Muscle layer of colon (tissue), 2 donors: ENCODE measurements at regions not wholly inside any gene's neighbourhood (a gene's known extent, or its start where the extent isn't known, plus 50 kb on each side); places are given as distances from the start of the nearest gene placed in this dataset.

Experiments used
- H3K27ac ChIP-seq: one replicate; pipeline ENCODE4 v1.7.0; 2013; ENCODE audit warnings: low read depth, mild to moderate bottlenecking, low read length, moderate library complexity
- H3K27me3 ChIP-seq, 2 donors: one replicate each; pipeline ENCODE4 v1.7.0; 2013; ENCODE audit warnings: low read length in 2 of 2, mild to moderate bottlenecking in 2 of 2; ENCODE audit not compliant: insufficient read depth in 2 of 2, control insufficient read depth in 1 of 2
- H3K36me3 ChIP-seq: one replicate; pipeline ENCODE4 v1.7.0; 2013; ENCODE audit warnings: mild to moderate bottlenecking, low read length; ENCODE audit not compliant: insufficient read depth
- H3K4me1 ChIP-seq: one replicate; pipeline ENCODE4 v1.7.0; 2013; ENCODE audit warnings: mild to moderate bottlenecking, low read length; ENCODE audit not compliant: insufficient read depth
- H3K4me3 ChIP-seq, 2 donors: one replicate each; pipeline ENCODE4 v1.7.0; 2013; ENCODE audit warnings: low read length in 2 of 2, low read depth in 1 of 2, mild to moderate bottlenecking in 1 of 2, moderate library complexity in 1 of 2
- H3K9ac ChIP-seq: one replicate; pipeline ENCODE4 v1.7.0; 2013; ENCODE audit warnings: low read length
- H3K9me3 ChIP-seq: one replicate; pipeline ENCODE4 v1.7.0; 2013; ENCODE audit warnings: mild to moderate bottlenecking, low read length
- donor health status: abdominal sarcoma.
- donor health status: Adenocarcinoma of cecum.

GRCh38 chr12:83414981-83415380 is 728.3 kb downstream of the TMTC2 start:
- H3K4me1 ChIP-seq, result no peaks in the 10 kb centered on the region
- H3K27ac ChIP-seq, result no peak overlapping the region
- no peaks in the 10 kb centered on the region for H3K9me3 ChIP-seq
- no peak overlapping the region for H3K9ac ChIP-seq
- H3K36me3 ChIP-seq, result no peaks in the 10 kb centered on the region
- H3K4me3 ChIP-seq, result no peak overlapping the region
- no peaks in the 10 kb centered on the region for H3K27me3 ChIP-seq

DNA sequence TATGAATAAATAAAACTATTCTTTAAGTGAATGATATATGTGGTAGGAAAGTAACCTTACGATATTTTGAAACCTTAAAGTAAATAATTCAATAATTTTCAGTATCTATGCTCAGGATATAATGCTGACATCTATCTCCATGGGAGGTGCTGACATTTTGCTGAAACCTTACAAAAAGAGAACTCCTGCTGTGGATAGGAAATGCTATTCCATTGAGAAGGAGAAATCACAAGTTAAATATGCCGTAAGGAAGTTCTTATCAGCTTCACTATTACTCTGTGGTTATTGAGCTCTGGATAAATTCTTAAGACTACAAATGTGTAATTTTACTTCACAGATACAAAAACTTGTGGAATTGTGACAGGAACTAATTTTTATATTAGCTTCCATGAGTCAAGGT is 722.1 kb downstream of the TMTC2 start:
- Histone ChIP-seq H3K36me3 (no peaks in the 10 kb centered on the region), H3K4me1 (no peaks in the 10 kb centered on the region), H3K4me3 (no peak overlapping the region), H3K9me3 (no peaks in the 10 kb centered on the region), H3K9ac (no peak overlapping the region), H3K27me3 (no peaks in the 10 kb centered on the region), H3K27ac (no peak overlapping the region)

DNA sequence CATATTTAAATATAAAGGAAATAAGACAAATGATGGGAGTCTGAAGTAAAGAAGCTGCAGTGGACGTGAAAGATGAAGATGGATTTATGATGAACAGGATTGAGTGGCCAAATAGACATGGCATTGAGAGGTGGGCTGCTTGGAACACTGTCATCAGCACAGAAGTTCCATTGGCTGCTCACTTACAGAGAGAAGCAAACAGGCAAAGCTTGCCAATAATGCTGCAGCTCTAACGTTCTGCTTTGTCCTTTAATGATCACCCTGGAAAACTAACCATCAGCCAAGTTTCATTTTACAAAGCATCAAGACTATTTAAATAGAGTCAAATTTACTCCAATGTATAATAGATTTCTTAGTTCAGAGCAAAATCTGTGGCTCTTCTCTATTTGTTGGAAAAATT is 721.4 kb downstream of the TMTC2 start:
- no peak overlapping the region for H3K4me3 ChIP-seq
- no peaks in the 10 kb centered on the region for H3K27me3 ChIP-seq
- H3K36me3 ChIP-seq, result no peaks in the 10 kb centered on the region

GRCh38 chr12:83404521-83404920 is 717.8 kb downstream of the TMTC2 start:
- Histone ChIP-seq H3K4me3 (no peak overlapping the region), H3K4me1 (no peaks in the 10 kb centered on the region), H3K36me3 (no peaks in the 10 kb centered on the region), H3K27ac (no peak overlapping the region), H3K27me3 (no peaks in the 10 kb centered on the region), H3K9ac (no peak overlapping the region), H3K9me3 (no peaks in the 10 kb centered on the region)

More for the DNA sequence above, 721.4 kb downstream of the TMTC2 start:
- no peaks in the 10 kb centered on the region for H3K4me1 ChIP-seq
- no peak overlapping the region for H3K27ac ChIP-seq
- H3K9me3 ChIP-seq, result no peaks in the 10 kb centered on the region
- H3K9ac ChIP-seq, result no peak overlapping the region

DNA sequence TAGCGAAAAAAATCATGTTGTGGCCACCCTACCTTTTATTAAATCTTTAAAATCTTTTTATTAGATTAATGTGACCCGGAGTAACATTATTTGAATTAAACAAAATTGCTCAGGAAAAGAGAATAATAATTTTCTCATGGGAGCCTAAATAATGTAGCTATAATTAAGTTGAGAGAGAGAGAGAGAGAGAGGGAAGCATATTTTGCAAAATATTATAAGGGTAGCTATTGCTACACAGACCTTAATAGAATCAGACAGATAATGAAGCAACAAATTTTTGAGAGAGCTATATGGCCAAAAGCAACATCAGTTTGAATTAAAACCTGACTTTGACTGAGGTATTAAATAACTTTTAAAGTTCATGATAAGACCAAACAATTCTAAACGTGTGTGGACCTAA is 703.5 kb downstream of the TMTC2 start:
- Histone ChIP-seq H3K4me1 (no peaks in the 10 kb centered on the region), H3K36me3 (no peaks in the 10 kb centered on the region), H3K27ac (no peak overlapping the region), H3K4me3 (no peak overlapping the region), H3K27me3 (no peaks in the 10 kb centered on the region), H3K9me3 (no peaks in the 10 kb centered on the region), H3K9ac (no peak overlapping the region)

DNA sequence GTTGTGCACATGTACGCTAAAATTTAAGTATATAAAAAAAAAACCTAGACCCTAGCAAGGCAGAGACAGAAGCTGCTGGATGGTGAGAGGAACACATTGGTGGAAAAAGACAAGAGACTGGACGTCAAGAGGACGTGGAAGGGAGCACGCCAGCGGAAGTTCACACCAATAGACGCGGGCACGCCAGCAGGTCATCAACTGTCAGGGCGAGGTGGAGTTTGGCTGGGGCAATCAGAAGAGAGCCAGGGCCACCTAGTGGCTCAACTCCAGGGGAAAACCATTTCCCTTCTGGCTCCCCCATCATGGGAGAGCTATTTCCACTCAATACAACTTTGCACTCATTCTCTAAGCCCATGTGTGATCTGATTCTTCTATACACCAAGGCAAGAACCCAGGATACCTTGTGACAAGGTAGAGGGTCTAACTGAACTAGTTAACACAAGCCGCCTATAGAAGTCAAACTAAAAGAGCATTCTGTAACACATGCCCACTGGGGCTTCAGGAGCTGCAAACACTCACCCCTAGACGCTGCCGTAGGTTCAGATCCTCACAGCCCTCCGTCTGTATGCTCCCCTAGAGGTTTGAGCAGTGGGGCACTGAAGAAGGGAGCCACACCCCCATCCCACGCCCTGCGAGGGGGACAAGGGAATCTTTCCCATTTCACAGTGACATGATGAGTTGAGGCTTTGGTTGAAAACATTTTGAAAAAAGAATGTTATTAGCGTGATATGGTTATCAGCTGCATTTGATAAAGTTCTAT is 702.7 kb downstream of the TMTC2 start:
- Histone ChIP-seq H3K27ac (no peak overlapping the region), H3K4me3 (no peak overlapping the region), H3K9ac (no peak overlapping the region), H3K27me3 (no peaks in the 10 kb centered on the region), H3K36me3 (no peaks in the 10 kb centered on the region), H3K9me3 (no peaks in the 10 kb centered on the region), H3K4me1 (no peaks in the 10 kb centered on the region)

- no peaks in the 10 kb centered on the region for H3K4me1 ChIP-seq
- no peaks in the 10 kb centered on the region for H3K9me3 ChIP-seq
- H3K4me3 ChIP-seq, result no peak overlapping the region
- H3K36me3 ChIP-seq, result no peaks in the 10 kb centered on the region
- no peaks in the 10 kb centered on the region for H3K27me3 ChIP-seq
- H3K9ac ChIP-seq, result no peak overlapping the region
- H3K27ac ChIP-seq, result no peak overlapping the region
These were observed 701.8 kb downstream of the TMTC2 start for GRCh38 chr12:83388551-83388950.

GRCh38 chr12:83386527-83387264 is 700.0 kb downstream of the TMTC2 start:
- H3K9me3 ChIP-seq, result no peaks in the 10 kb centered on the region
- H3K27ac ChIP-seq, result no peak overlapping the region
- H3K4me3 ChIP-seq, result no peak overlapping the region
- H3K36me3 ChIP-seq, result no peaks in the 10 kb centered on the region
- no peaks in the 10 kb centered on the region for H3K27me3 ChIP-seq
- no peaks in the 10 kb centered on the region for H3K4me1 ChIP-seq
- H3K9ac ChIP-seq, result no peak overlapping the region

DNA sequence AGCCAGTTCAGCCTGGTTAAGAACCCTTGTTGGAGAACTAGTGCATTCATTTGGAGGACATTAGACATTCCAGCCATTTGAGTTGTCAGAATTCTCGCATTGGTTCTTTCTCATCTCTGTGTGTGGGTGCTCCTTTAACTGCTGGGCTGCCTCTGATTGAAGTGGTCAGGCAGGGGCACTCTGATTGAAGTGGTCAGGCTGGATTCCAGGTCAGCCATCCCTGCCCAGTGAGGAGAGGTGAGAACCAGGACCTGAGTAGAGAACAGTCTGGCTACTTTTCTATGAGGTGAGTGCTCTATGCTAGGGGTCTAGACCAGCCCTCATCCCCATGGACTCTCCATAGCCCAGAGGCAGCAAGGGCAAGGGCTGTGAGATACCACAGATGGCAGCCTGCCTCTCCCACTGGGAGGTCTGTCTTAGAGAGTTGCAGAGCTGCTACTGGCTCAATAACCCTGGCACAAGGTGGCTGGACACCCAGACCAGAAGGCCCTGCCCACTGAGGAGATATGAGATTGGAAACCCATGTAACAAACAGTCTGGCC is 691.6 kb downstream of the TMTC2 start:
- Histone ChIP-seq H3K27me3 (no peaks in the 10 kb centered on the region), H3K9ac (no peak overlapping the region)

GRCh38 chr12:83365317-83365716 is 678.6 kb downstream of the TMTC2 start:
- Histone ChIP-seq H3K27ac (no peak overlapping the region), H3K9me3 (no peaks in the 10 kb centered on the region), H3K9ac (no peak overlapping the region), H3K4me3 (no peak overlapping the region), H3K27me3 (no peaks in the 10 kb centered on the region), H3K4me1 (no peaks in the 10 kb centered on the region), H3K36me3 (no peaks in the 10 kb centered on the region)

More for the DNA sequence above, 691.6 kb downstream of the TMTC2 start:
- no peaks in the 10 kb centered on the region for H3K9me3 ChIP-seq
- H3K4me1 ChIP-seq, result no peaks in the 10 kb centered on the region
- no peaks in the 10 kb centered on the region for H3K36me3 ChIP-seq
- H3K4me3 ChIP-seq, result no peak overlapping the region
- no peak overlapping the region for H3K27ac ChIP-seq

- no peaks in the 10 kb centered on the region for H3K27me3 ChIP-seq
- H3K9ac ChIP-seq, result no peak overlapping the region
- no peak overlapping the region for H3K27ac ChIP-seq
- H3K4me3 ChIP-seq, result no peak overlapping the region
- no peaks in the 10 kb centered on the region for H3K36me3 ChIP-seq
- no peaks in the 10 kb centered on the region for H3K4me1 ChIP-seq
- no peaks in the 10 kb centered on the region for H3K9me3 ChIP-seq
These were observed 674.8 kb downstream of the TMTC2 start for GRCh38 chr12:83361475-83361874.
